GM19328 (cell line): ENCODE measurements at regions not wholly inside any gene's neighbourhood (a gene's known extent, or its start where the extent isn't known, plus 50 kb on each side); places are given as distances from the start of the nearest gene placed in this dataset.
"Not testable (repeated sequence)": the region's sequence is repeated elsewhere in the genome, so short reads cannot be mapped to it uniquely, and the experiment has no call there.

Experiments
- ATAC-seq: cut with Tn5 transposase; IDR thresholded peaks from one replicate; pipeline ENCODE4 v1.9.1; 2021; ENCODE audit warnings: mild to moderate bottlenecking, moderate library complexity; ENCODE audit not compliant: unreplicated experiment

- ATAC-seq, result no peak
These were observed 143.7 kb downstream of the TM2D1 start for GRCh38 chr1:61581251-61581650.

GRCh38 chr1:61580417-61580816, 144.5 kb downstream of the TM2D1 start:
- ATAC-seq, result no peak

- ATAC-seq, result no peak
These were observed 145.1 kb downstream of the TM2D1 start for GRCh38 chr1:61579802-61580201.

- no peak for ATAC-seq
These were observed 152.9 kb downstream of the TM2D1 start for GRCh38 chr1:61572046-61572445.

GRCh38 chr1:61570191-61570590, 154.8 kb downstream of the TM2D1 start:
- ATAC-seq, result no peak

- ATAC-seq, result no peak
These were observed 155.7 kb downstream of the TM2D1 start for GRCh38 chr1:61569303-61569621.

GRCh38 chr1:61568460-61569302, 156.3 kb downstream of the TM2D1 start:
- no peak for ATAC-seq

- ATAC-seq, result no peak
These were observed 158.8 kb downstream of the TM2D1 start for GRCh38 chr1:61566177-61566576.

- ATAC-seq, result no peak
These were observed 161.3 kb downstream of the TM2D1 start for GRCh38 chr1:61563611-61564010.

- no peak for ATAC-seq
These were observed 163.3 kb downstream of the TM2D1 start for GRCh38 chr1:61561666-61562065.

- ATAC-seq, result no peak
These were observed 164.6 kb downstream of the TM2D1 start for GRCh38 chr1:61560385-61560784.

- ATAC-seq, result no peak
These were observed 168.3 kb downstream of the TM2D1 start for GRCh38 chr1:61556631-61557030.

- no peak for ATAC-seq
These were observed 172.2 kb downstream of the TM2D1 start for GRCh38 chr1:61552630-61553305.

GRCh38 chr1:61547302-61547701, 177.6 kb downstream of the TM2D1 start:
- not testable (repeated sequence) for ATAC-seq

GRCh38 chr1:61544870-61545269, 180.1 kb downstream of the TM2D1 start:
- not testable (repeated sequence) for ATAC-seq

- ATAC-seq, result not testable (repeated sequence)
These were observed 181.4 kb downstream of the TM2D1 start for GRCh38 chr1:61543498-61543897.

GRCh38 chr1:61539720-61540462, 185.1 kb downstream of the TM2D1 start:
- no peak for ATAC-seq

- ATAC-seq, result no peak
These were observed 186.7 kb downstream of the TM2D1 start for GRCh38 chr1:61538228-61538627.

GRCh38 chr1:61536174-61537108, 188.5 kb downstream of the TM2D1 start:
- ATAC-seq, result no peak

GRCh38 chr1:61534847-61535246, 190.1 kb downstream of the TM2D1 start:
- no peak for ATAC-seq

GRCh38 chr1:61533546-61533945, 191.4 kb downstream of the TM2D1 start:
- ATAC-seq, result no peak
